OCI-LY7 (cell line): ENCODE measurements at regions not wholly inside any gene's neighbourhood (a gene's known extent, or its start where the extent isn't known, plus 50 kb on each side); places are given as distances from the start of the nearest gene placed in this dataset.

Source experiments
- BruUV-seq: library from RNA; stranded (reverse); fragments of 400-500 nt; replicated peaks from 2 replicates; lab custom pipeline; 2021; lab: Mats Ljungman, UMichigan
- CTCF ChIA-PET: fragments of 300-600 bp; sonication (Branson Sonifier 250); formaldehyde crosslinking; loops from one replicate; lab custom pipeline; 2022; ENCODE audit warnings: antibody characterized with exemption; ENCODE audit not compliant: unreplicated experiment; lab: Charles Lee
- POLR2A ChIA-PET: fragments of 300-600 bp; sonication (Branson Sonifier 250); formaldehyde crosslinking; loops from one replicate; lab custom pipeline; 2022; ENCODE audit warnings: antibody characterized with exemption; lab: Charles Lee
- DNase-seq: peaks from one replicate; pipeline ENCODE4 v3.0.0-alpha.2; 2015; ENCODE audit warnings: low spot score
- H2AFZ ChIP-seq: fragments of 200-600 bp; sonication (generic), shearing (Covaris generic); 2 replicates; pipeline ENCODE4 v1.6.1; 2014; ENCODE audit warnings: mild to moderate bottlenecking, antibody characterized with exemption, low read length, moderate library complexity
- H3K27ac ChIP-seq: fragments of 200-600 bp; sonication (generic); 2 replicates; pipeline ENCODE4 v1.5.1; 2014; ENCODE audit warnings: mixed run types, low read depth, mild to moderate bottlenecking, moderate library complexity, low read length, inconsistent platforms; ENCODE audit not compliant: poor library complexity, severe bottlenecking
- H3K36me3 ChIP-seq: fragments of 200-600 bp; sonication (generic); 2 replicates; pipeline ENCODE4 v1.6.1; 2014; ENCODE audit warnings: mild to moderate bottlenecking, antibody characterized with exemption, low read length, moderate library complexity, mixed read lengths; ENCODE audit not compliant: insufficient read depth
- H3K4me1 ChIP-seq: fragments of 200-600 bp; sonication (generic); 2 replicates; pipeline ENCODE4 v1.5.1; 2014; ENCODE audit warnings: mild to moderate bottlenecking, low read length; ENCODE audit not compliant: insufficient read depth, poor library complexity, severe bottlenecking
- H3K4me2 ChIP-seq: fragments of 200-600 bp; sonication (generic); 2 replicates; pipeline ENCODE4 v1.6.1; 2014; ENCODE audit warnings: mild to moderate bottlenecking, low read length
- H3K4me3 ChIP-seq: fragments of 200-600 bp; sonication (generic); 2 replicates; pipeline ENCODE4 v1.5.1; 2014; ENCODE audit warnings: mild to moderate bottlenecking, low read depth, low read length; ENCODE audit not compliant: poor library complexity, severe bottlenecking
- H3K79me2 ChIP-seq: fragments of 200-600 bp; sonication (generic); 2 replicates; pipeline ENCODE4 v1.6.1; 2016; ENCODE audit warnings: low read depth, mild to moderate bottlenecking, low read length, moderate library complexity, mixed read lengths; ENCODE audit not compliant: insufficient read depth
- H3K9me2 ChIP-seq: fragments of 200-600 bp; sonication (generic); 2 replicates; pipeline ENCODE4 v1.6.1; 2016; ENCODE audit warnings: mild to moderate bottlenecking, low read length, mixed read lengths; ENCODE audit not compliant: insufficient read depth
- H3K9me3 ChIP-seq: fragments of 200-600 bp; sonication (generic); 2 replicates; pipeline ENCODE4 v1.6.1; 2014; ENCODE audit warnings: mild to moderate bottlenecking, mixed run types, low read length, mixed read lengths
- H4K20me1 ChIP-seq: fragments of 200-600 bp; sonication (generic); 2 replicates; pipeline ENCODE4 v1.6.1; 2014; ENCODE audit warnings: mild to moderate bottlenecking, antibody characterized with exemption, low read length, moderate library complexity, mixed read lengths; ENCODE audit not compliant: insufficient read depth
- EZH2phosphoT487 ChIP-seq: fragments of 200-600 bp; sonication (generic); IDR thresholded peaks from 2 replicates; pipeline ENCODE4 v1.6.1; 2018; ENCODE audit warnings: low read depth, borderline replicate concordance, mild to moderate bottlenecking, mixed run types, antibody characterized with exemption, low read length, moderate library complexity, mixed read lengths
- intact Hi-C: fragments of 100-400 bp; cut with micrococcal nuclease; formaldehyde crosslinking; loops from one replicate; pipeline ENCODE4 v1.10.0; 2022; ENCODE audit not compliant: unreplicated experiment
- TF ChIP-seq, protein P1 (sequence below): fragments of 200-600 bp; sonication (generic); conservative IDR thresholded peaks from 2 replicates; pipeline ENCODE4 v1.5.1; 2014; ENCODE audit warnings: mild to moderate bottlenecking, antibody characterized with exemption, low read length, moderate library complexity, mixed read lengths

DNA sequence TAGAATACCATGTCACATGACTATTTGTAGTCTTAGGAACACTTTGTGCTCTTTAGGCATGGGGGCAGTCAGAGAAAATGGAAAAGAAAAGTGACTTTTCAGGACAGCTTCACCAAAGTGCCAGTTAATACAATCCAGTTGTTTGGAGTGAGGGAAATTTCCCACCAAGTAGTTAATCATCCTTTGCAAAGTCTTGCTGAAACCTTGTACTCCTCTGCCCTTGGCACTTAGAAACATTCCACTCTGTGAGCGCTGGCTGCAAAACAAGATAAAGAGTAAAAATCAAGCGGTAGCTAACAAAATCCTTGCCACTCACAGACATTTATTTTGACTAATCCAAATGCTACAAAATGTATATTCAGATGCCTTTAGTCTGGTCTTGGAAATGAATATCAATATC, 229.2 kb upstream of the HSF2 start:
- Histone ChIP-seq H3K4me1 (no peaks in the 10 kb centered on the region), H3K9me3 (no peaks in the 10 kb centered on the region), H3K36me3 (no peaks in the 10 kb centered on the region), H3K27ac (no peak overlapping the region), H3K4me3 (no peak overlapping the region), H2AFZ (no peak overlapping the region), H3K79me2 (no peaks in the 10 kb centered on the region), H3K9me2 (0 out of 2 replicates have a peak, but pooled peaks cover 4% of the 10 kb centered on the region), H4K20me1 (no peaks in the 10 kb centered on the region), H3K4me2 (no peak overlapping the region)
- intact Hi-C loops = no loop called here
- no peak for DNase-seq
- BruUV-seq = no TSS peak
- ChIA-PET CTCF (no interaction called here), POLR2A (no interaction called here)
- TF ChIP-seq, protein P1, sequence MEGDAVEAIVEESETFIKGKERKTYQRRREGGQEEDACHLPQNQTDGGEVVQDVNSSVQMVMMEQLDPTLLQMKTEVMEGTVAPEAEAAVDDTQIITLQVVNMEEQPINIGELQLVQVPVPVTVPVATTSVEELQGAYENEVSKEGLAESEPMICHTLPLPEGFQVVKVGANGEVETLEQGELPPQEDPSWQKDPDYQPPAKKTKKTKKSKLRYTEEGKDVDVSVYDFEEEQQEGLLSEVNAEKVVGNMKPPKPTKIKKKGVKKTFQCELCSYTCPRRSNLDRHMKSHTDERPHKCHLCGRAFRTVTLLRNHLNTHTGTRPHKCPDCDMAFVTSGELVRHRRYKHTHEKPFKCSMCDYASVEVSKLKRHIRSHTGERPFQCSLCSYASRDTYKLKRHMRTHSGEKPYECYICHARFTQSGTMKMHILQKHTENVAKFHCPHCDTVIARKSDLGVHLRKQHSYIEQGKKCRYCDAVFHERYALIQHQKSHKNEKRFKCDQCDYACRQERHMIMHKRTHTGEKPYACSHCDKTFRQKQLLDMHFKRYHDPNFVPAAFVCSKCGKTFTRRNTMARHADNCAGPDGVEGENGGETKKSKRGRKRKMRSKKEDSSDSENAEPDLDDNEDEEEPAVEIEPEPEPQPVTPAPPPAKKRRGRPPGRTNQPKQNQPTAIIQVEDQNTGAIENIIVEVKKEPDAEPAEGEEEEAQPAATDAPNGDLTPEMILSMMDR = no peak
- no peak for TF ChIP-seq EZH2phosphoT487

DNA sequence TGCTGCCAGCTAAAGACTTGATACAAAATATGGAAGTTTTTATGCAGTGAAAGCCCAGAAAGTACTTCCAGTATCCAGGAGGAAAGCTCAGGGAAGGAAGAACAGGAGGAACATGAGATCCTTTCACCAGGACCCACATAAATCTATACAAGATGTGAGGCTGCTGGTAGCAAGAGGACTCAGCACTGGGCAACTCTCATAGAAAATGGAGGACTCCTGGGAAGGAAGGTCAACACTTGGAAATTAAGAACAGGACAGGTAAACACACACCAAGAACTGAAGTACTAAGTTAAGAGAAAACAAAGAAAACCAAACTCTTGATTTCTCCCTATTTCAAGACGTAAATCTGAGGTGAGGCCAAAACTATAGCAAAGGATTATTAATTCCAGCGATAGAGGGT, 220.5 kb upstream of the HSF2 start:
- no TSS peak for BruUV-seq
- no peak overlapping the region for H3K4me2 ChIP-seq
- intact Hi-C loops = no loop called here
- TF ChIP-seq, protein P1 = no peak
- TF ChIP-seq EZH2phosphoT487 = no peak
- no peaks in the 10 kb centered on the region for H3K4me1 ChIP-seq
- H3K36me3 ChIP-seq = no peaks in the 10 kb centered on the region
- POLR2A ChIA-PET = interaction anchor here (1.2 kb wide), 1 partner anchor 215 kb away, joined by 3 read pairs; no protein-coding TSS in a partner anchor
- CTCF ChIA-PET = no interaction called here
- H3K9me2 ChIP-seq = no peaks in the 10 kb centered on the region
- no peak for DNase-seq
- no peak overlapping the region for H2AFZ ChIP-seq
- H3K9me3 ChIP-seq = no peaks in the 10 kb centered on the region
- H3K4me3 ChIP-seq = no peak overlapping the region
- no peaks in the 10 kb centered on the region for H4K20me1 ChIP-seq
- H3K27ac ChIP-seq = no peak overlapping the region
- no peaks in the 10 kb centered on the region for H3K79me2 ChIP-seq

DNA sequence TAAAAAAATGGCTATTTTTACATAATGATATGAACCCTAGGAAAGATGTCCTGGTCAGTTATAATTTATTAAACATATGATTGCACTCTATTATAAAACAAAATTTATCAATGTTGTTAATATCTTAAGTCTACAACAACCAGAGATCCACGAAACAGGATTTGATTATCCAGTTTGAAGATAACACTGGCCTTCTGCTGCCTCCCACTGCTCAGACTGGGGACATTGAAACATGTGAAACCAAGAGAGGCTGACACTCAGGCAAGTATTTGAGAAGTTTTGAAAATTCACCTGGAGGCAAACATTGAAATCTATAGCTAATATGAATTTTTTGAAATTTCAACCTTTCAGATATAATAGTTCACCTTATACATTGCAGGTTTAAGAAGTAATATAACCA, 219.3 kb upstream of the HSF2 start:
- no peak for DNase-seq
- intact Hi-C loops = no loop called here
- Histone ChIP-seq H3K36me3 (no peaks in the 10 kb centered on the region), H3K4me3 (no peak overlapping the region), H3K79me2 (no peaks in the 10 kb centered on the region), H4K20me1 (no peaks in the 10 kb centered on the region), H3K4me1 (no peaks in the 10 kb centered on the region), H3K4me2 (no peak overlapping the region), H3K27ac (no peak overlapping the region), H3K9me3 (no peaks in the 10 kb centered on the region), H2AFZ (no peak overlapping the region), H3K9me2 (no peaks in the 10 kb centered on the region)
- ChIA-PET POLR2A (no interaction called here), CTCF (no interaction called here)
- BruUV-seq = no TSS peak
- no peak for TF ChIP-seq EZH2phosphoT487
- TF ChIP-seq, protein P1 = no peak
